AG04450 (cell line): ENCODE measurements at regions not wholly inside any gene's neighbourhood (a gene's known extent, or its start where the extent isn't known, plus 50 kb on each side); places are given as distances from the start of the nearest gene placed in this dataset.

Source experiments
- CTCF ChIA-PET: fragments of 300-600, 350-600 bp; formaldehyde crosslinking; extraction: SDS; loops from one replicate; lab custom pipeline; 2022; ENCODE audit warnings: antibody characterized with exemption, inconsistent platforms; lab: Charles Lee
- POLR2A ChIA-PET: fragments of 350-600 bp; formaldehyde crosslinking; extraction: SDS; loops from one replicate; lab custom pipeline; 2021; ENCODE audit warnings: antibody characterized with exemption, inconsistent platforms; lab: Yijun Ruan, JAX
- DNase-seq: peaks from one replicate; pipeline ENCODE4 v3.0.0-alpha.2; 2011; ENCODE audit warnings: low read depth, low spot score
- H3K27ac ChIP-seq: one replicate; pipeline ENCODE4 v1.5.1; 2012; ENCODE audit warnings: low read depth, low read length, control low read depth
- H3K27me3 ChIP-seq: one replicate; pipeline ENCODE4 v1.6.0; 2012; ENCODE audit warnings: low read length; ENCODE audit not compliant: control insufficient read depth, insufficient read depth
- H3K4me3 ChIP-seq: 2 replicates; pipeline ENCODE4 v1.5.1; 2011; ENCODE audit warnings: mild to moderate bottlenecking, low read depth, low read length, control low read depth
- H3K9me3 ChIP-seq: 2 replicates; pipeline ENCODE4 v1.5.1; 2012; ENCODE audit warnings: low read length; ENCODE audit not compliant: control insufficient read depth, insufficient read depth
- TF ChIP-seq, protein P1 (sequence below): IDR thresholded peaks from 2 replicates; pipeline ENCODE4 v1.5.1; 2011; ENCODE audit warnings: low read depth, low read length, control low read depth, inconsistent platforms

DNA sequence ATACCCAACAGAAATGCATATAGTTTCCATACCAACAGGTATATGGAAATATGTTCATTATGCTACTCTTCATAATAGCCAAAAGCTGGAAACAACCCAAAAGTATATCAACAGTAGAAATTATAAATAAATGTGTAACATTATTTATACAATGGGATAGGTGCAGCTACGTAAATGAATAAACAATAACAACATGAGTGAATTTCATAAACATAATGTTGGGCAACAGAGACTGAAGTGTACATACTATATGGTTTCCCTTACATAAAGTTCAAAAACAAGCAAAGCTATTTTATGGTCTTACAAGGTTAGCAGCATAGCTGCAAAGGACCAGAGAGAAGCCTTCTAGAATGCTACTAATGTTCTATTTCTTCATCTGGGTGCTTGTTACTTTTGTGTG lies 305.0 kb downstream of the INSC start:
- no peak overlapping the region for H3K4me3 ChIP-seq
- TF ChIP-seq, protein P1, sequence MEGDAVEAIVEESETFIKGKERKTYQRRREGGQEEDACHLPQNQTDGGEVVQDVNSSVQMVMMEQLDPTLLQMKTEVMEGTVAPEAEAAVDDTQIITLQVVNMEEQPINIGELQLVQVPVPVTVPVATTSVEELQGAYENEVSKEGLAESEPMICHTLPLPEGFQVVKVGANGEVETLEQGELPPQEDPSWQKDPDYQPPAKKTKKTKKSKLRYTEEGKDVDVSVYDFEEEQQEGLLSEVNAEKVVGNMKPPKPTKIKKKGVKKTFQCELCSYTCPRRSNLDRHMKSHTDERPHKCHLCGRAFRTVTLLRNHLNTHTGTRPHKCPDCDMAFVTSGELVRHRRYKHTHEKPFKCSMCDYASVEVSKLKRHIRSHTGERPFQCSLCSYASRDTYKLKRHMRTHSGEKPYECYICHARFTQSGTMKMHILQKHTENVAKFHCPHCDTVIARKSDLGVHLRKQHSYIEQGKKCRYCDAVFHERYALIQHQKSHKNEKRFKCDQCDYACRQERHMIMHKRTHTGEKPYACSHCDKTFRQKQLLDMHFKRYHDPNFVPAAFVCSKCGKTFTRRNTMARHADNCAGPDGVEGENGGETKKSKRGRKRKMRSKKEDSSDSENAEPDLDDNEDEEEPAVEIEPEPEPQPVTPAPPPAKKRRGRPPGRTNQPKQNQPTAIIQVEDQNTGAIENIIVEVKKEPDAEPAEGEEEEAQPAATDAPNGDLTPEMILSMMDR = no peak
- H3K27me3 ChIP-seq = no peaks in the 10 kb centered on the region
- CTCF ChIA-PET = no interaction called here
- H3K9me3 ChIP-seq = no peaks in the 10 kb centered on the region
- no peak overlapping the region for H3K27ac ChIP-seq
- POLR2A ChIA-PET = no interaction called here
- no peak for DNase-seq

DNA sequence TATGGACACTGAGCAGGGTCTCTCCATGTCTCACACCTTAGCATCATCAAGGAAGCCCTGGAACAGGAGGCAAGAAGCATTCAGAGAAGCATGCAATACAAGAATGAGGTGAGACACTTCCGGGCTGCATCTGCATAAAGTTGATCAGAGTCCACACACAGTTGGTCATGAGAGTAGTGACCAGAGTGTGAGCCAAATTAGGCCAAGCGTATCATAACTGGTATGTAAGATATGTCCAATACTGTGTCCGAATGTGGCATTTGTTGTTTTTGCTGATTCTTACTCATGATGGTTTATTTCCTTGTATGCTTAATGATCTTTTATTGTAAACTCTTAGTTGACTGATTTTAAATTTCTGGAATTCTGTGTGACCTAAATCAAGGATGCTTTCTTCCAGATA lies 315.7 kb downstream of the INSC start:
- CTCF ChIA-PET = no interaction called here
- POLR2A ChIA-PET = no interaction called here

DNA sequence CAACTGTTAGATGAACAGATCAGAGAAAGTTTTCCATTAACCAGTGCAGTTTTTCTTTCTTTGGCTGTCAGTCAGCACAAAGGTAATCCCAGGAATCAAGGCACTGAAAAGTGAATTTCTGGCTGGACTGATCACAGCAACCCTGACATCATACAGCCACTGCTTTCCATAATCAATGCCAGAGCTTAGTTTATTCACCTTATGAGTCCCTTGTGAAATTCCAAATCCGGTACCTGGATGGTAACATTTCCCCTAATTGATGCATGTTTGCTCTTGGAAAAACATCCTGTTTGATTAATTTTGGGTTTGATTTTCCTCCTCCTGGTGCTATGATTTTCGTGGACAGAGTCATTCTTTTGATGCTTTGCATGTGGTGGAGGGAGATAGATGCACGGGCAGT lies 319.8 kb downstream of the INSC start:
- POLR2A ChIA-PET = no interaction called here
- CTCF ChIA-PET = interaction anchor here (0.8 kb wide), 1 partner anchor 1179 kb away, joined by 3 read pairs; no protein-coding TSS in a partner anchor

More for the DNA sequence above, 315.7 kb downstream of the INSC start:
- H3K9me3 ChIP-seq = no peaks in the 10 kb centered on the region
- no peak overlapping the region for H3K27ac ChIP-seq
- no peaks in the 10 kb centered on the region for H3K27me3 ChIP-seq
- DNase-seq = no peak
- TF ChIP-seq, protein P1 = no peak
- H3K4me3 ChIP-seq = no peak overlapping the region

DNA sequence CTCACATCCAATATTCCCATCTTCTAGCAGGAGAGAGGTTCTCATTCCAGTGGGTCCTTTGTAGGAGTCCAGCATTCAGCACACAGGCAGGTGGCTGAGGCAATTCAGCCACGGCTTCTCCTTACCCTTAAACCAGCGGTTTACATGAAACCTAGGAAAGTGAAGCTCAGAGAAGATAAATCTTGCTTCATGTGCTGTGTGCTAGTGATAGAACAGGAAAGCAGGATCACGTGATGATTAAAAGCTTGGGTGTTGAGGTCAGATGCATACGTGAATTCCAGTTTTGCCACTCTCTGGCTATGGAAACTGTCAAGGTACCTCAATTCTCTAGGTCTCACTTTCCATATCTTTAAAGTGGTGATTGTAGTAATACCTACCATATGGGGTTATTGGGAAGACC lies 331.6 kb downstream of the INSC start:
- TF ChIP-seq, protein P1 = no peak
- Histone ChIP-seq H3K27me3 (no peaks in the 10 kb centered on the region), H3K9me3 (no peaks in the 10 kb centered on the region), H3K4me3 (no peak overlapping the region), H3K27ac (no peak overlapping the region)
- ChIA-PET POLR2A (no interaction called here), CTCF (no interaction called here)
- DNase-seq = no peak

More for the DNA sequence above, 319.8 kb downstream of the INSC start:
- DNase-seq = no peak
- Histone ChIP-seq H3K27ac (no peak overlapping the region), H3K4me3 (no peak overlapping the region), H3K9me3 (no peaks in the 10 kb centered on the region), H3K27me3 (no peaks in the 10 kb centered on the region)
- TF ChIP-seq, protein P1 = no peak

DNA sequence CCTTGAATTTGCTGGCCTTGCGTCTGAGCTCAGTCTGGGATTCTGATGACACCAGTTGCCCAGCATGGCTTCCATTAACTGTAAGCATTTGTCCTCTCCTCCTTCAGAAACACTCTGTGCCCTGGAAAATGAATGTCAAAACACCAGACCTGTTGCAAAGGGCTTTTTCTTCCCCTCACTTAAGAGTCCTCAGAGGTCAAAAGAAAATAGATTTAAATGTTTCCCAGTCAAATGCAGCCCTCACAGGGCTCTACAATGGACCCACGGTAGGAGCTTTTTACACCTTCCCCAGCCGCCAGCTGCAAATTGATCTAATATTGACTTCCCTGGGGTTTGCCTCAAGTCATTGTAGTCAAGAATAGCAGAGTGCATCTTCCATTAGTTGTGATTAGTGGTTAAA lies 332.2 kb downstream of the INSC start:
- Histone ChIP-seq H3K27ac (no peak overlapping the region), H3K9me3 (no peaks in the 10 kb centered on the region), H3K4me3 (no peak overlapping the region), H3K27me3 (no peaks in the 10 kb centered on the region)
- ChIA-PET CTCF (no interaction called here), POLR2A (no interaction called here)
- no peak for DNase-seq
- TF ChIP-seq, protein P1 = no peak
